Activated CD4-positive, alpha-beta memory T cell treated with anti-CD3 and anti-CD28 coated beads, Interleukin-2, amount 10 ng/mL, durations not matched to agents 7 days and 5 days (primary cell): ENCODE measurements at regions not wholly inside any gene's neighbourhood (a gene's known extent, or its start where the extent isn't known, plus 50 kb on each side); places are given as distances from the start of the nearest gene placed in this dataset.

Source experiments
- CTCF ChIA-PET: fragments of 350-600 bp; sonication (Branson Sonifier 250); formaldehyde crosslinking; loops from one replicate; lab custom pipeline; 2021; ENCODE audit warnings: antibody characterized with exemption, inconsistent platforms; lab: Charles Lee
- POLR2A ChIA-PET: fragments of 350-600 bp; sonication (Branson Sonifier 250); formaldehyde crosslinking; loops from one replicate; lab custom pipeline; 2021; ENCODE audit warnings: antibody characterized with exemption; lab: Charles Lee
- DNase-seq: peaks from one replicate; pipeline ENCODE4 v3.0.0-alpha.2; 2020
- H3K27ac Mint-ChIP-seq: one replicate; pipeline ENCODE4 v1.8.0; 2021; ENCODE audit warnings: mild to moderate bottlenecking, mixed read lengths
- H3K27me3 Mint-ChIP-seq: one replicate; pipeline ENCODE4 v1.8.0; 2021; ENCODE audit warnings: mixed read lengths
- H3K36me3 Mint-ChIP-seq: one replicate; pipeline ENCODE4 v1.8.0; 2021; ENCODE audit warnings: low read depth, mixed read lengths
- H3K4me1 Mint-ChIP-seq: one replicate; pipeline ENCODE4 v1.8.0; 2021; ENCODE audit warnings: mixed read lengths
- H3K4me3 Mint-ChIP-seq: one replicate; pipeline ENCODE4 v1.8.0; 2021; ENCODE audit warnings: mild to moderate bottlenecking, mixed read lengths
- H3K9me3 Mint-ChIP-seq: one replicate; pipeline ENCODE4 v1.8.0; 2021; ENCODE audit warnings: mixed read lengths

GRCh38 chr4:15340902-15341732 is 86.7 kb upstream of the C1QTNF7 start:
- ChIA-PET POLR2A (no interaction called here), CTCF (no interaction called here)
- no peak for DNase-seq
- Mint-ChIP-seq H3K4me3 (no peak overlapping the region), H3K36me3 (no peaks in the 10 kb centered on the region), H3K9me3 (no peaks in the 10 kb centered on the region), H3K27me3 (peaks cover 9% of the 10 kb centered on the region), H3K4me1 (no peaks in the 10 kb centered on the region), H3K27ac (no peak overlapping the region)

- ChIA-PET CTCF (no interaction called here), POLR2A (no interaction called here)
- Mint-ChIP-seq H3K4me3 (no peak overlapping the region), H3K9me3 (no peaks in the 10 kb centered on the region), H3K27ac (no peak overlapping the region), H3K4me1 (no peaks in the 10 kb centered on the region), H3K36me3 (no peaks in the 10 kb centered on the region), H3K27me3 (peaks cover 9% of the 10 kb centered on the region)
- DNase-seq, result no peak
These were observed 86.0 kb upstream of the C1QTNF7 start for GRCh38 chr4:15341733-15342300.

- H3K27me3 Mint-ChIP-seq, result peaks cover 4% of the 10 kb centered on the region
- no peaks in the 10 kb centered on the region for H3K36me3 Mint-ChIP-seq
- POLR2A ChIA-PET, result no interaction called here
- H3K9me3 Mint-ChIP-seq, result no peaks in the 10 kb centered on the region
- no peak overlapping the region for H3K27ac Mint-ChIP-seq
- H3K4me1 Mint-ChIP-seq, result no peaks in the 10 kb centered on the region
- no peak for DNase-seq
- no peak overlapping the region for H3K4me3 Mint-ChIP-seq
- CTCF ChIA-PET, result no interaction called here
These were observed 84.8 kb upstream of the C1QTNF7 start for GRCh38 chr4:15343000-15343399.

- peaks cover 4% of the 10 kb centered on the region for H3K27me3 Mint-ChIP-seq
- H3K4me3 Mint-ChIP-seq, result no peak overlapping the region
- ChIA-PET CTCF (interaction anchor here (1.2 kb wide), 1 partner anchor 53 kb away, joined by 3 read pairs; no protein-coding TSS in a partner anchor), POLR2A (no interaction called here)
- no peaks in the 10 kb centered on the region for H3K36me3 Mint-ChIP-seq
- no peaks in the 10 kb centered on the region for H3K9me3 Mint-ChIP-seq
- H3K27ac Mint-ChIP-seq, result no peak overlapping the region
- no peaks in the 10 kb centered on the region for H3K4me1 Mint-ChIP-seq
- DNase-seq, result no peak
These were observed 84.3 kb upstream of the C1QTNF7 start for GRCh38 chr4:15343581-15343980.

- Mint-ChIP-seq H3K4me3 (no peak overlapping the region), H3K9me3 (no peaks in the 10 kb centered on the region), H3K36me3 (no peaks in the 10 kb centered on the region), H3K4me1 (no peaks in the 10 kb centered on the region), H3K27ac (no peak overlapping the region), H3K27me3 (peaks cover 4% of the 10 kb centered on the region)
- CTCF ChIA-PET, result interaction anchor here (1.2 kb wide), 1 partner anchor 53 kb away, joined by 3 read pairs; no protein-coding TSS in a partner anchor
- POLR2A ChIA-PET, result no interaction called here
- no peak for DNase-seq
These were observed 83.8 kb upstream of the C1QTNF7 start for GRCh38 chr4:15344041-15344440.

- Mint-ChIP-seq H3K9me3 (no peaks in the 10 kb centered on the region), H3K27me3 (peaks cover 5% of the 10 kb centered on the region), H3K36me3 (no peaks in the 10 kb centered on the region), H3K4me1 (peaks cover 6% of the 10 kb centered on the region), H3K27ac (no peak overlapping the region), H3K4me3 (no peak overlapping the region)
- ChIA-PET POLR2A (no interaction called here), CTCF (no interaction called here)
- no peak for DNase-seq
These were observed 82.7 kb upstream of the C1QTNF7 start for GRCh38 chr4:15345134-15345533.

GRCh38 chr4:15348236-15348635 is 79.6 kb upstream of the C1QTNF7 start:
- ChIA-PET CTCF (no interaction called here), POLR2A (no interaction called here)
- no peak overlapping the region for H3K4me3 Mint-ChIP-seq
- no peak for DNase-seq
- no peaks in the 10 kb centered on the region for H3K9me3 Mint-ChIP-seq
- H3K27me3 Mint-ChIP-seq, result peaks cover 5% of the 10 kb centered on the region
- no peaks in the 10 kb centered on the region for H3K36me3 Mint-ChIP-seq
- peaks cover 6% of the 10 kb centered on the region for H3K4me1 Mint-ChIP-seq
- H3K27ac Mint-ChIP-seq, result no peak overlapping the region

- Mint-ChIP-seq H3K27me3 (peaks cover 5% of the 10 kb centered on the region), H3K36me3 (no peaks in the 10 kb centered on the region), H3K27ac (no peak overlapping the region), H3K4me1 (peaks cover 6% of the 10 kb centered on the region), H3K9me3 (no peaks in the 10 kb centered on the region), H3K4me3 (no peak overlapping the region)
- ChIA-PET CTCF (no interaction called here), POLR2A (no interaction called here)
- DNase-seq, result no peak
These were observed 79.1 kb upstream of the C1QTNF7 start for GRCh38 chr4:15348695-15349094.

- Mint-ChIP-seq H3K27ac (no peak overlapping the region), H3K4me3 (no peak overlapping the region), H3K36me3 (no peaks in the 10 kb centered on the region), H3K4me1 (peaks cover 6% of the 10 kb centered on the region), H3K27me3 (peaks cover 5% of the 10 kb centered on the region), H3K9me3 (no peaks in the 10 kb centered on the region)
- CTCF ChIA-PET, result interaction anchor here (0.7 kb wide), 1 partner anchor 46 kb away, joined by 3 read pairs; no protein-coding TSS in a partner anchor
- no peak for DNase-seq
- POLR2A ChIA-PET, result no interaction called here
These were observed 78.3 kb upstream of the C1QTNF7 start for GRCh38 chr4:15349531-15349935.

- Mint-ChIP-seq H3K9me3 (no peaks in the 10 kb centered on the region), H3K4me3 (no peak overlapping the region), H3K27me3 (peaks cover 5% of the 10 kb centered on the region), H3K36me3 (no peaks in the 10 kb centered on the region), H3K27ac (no peak overlapping the region), H3K4me1 (peaks cover 6% of the 10 kb centered on the region)
- DNase-seq, result no peak
- ChIA-PET POLR2A (no interaction called here), CTCF (interaction anchor here (0.7 kb wide), 1 partner anchor 46 kb away, joined by 3 read pairs; no protein-coding TSS in a partner anchor)
These were observed 77.9 kb upstream of the C1QTNF7 start for GRCh38 chr4:15349965-15350364.

- Mint-ChIP-seq H3K9me3 (no peaks in the 10 kb centered on the region), H3K4me3 (no peak overlapping the region), H3K27ac (no peak overlapping the region), H3K4me1 (peaks cover 6% of the 10 kb centered on the region), H3K36me3 (no peaks in the 10 kb centered on the region), H3K27me3 (peaks cover 5% of the 10 kb centered on the region)
- ChIA-PET POLR2A (no interaction called here), CTCF (no interaction called here)
- DNase-seq, result no peak
These were observed 75.3 kb upstream of the C1QTNF7 start for GRCh38 chr4:15352524-15352923.

GRCh38 chr4:15353207-15353606 is 74.6 kb upstream of the C1QTNF7 start:
- POLR2A ChIA-PET, result no interaction called here
- H3K27me3 Mint-ChIP-seq, result peaks cover 8% of the 10 kb centered on the region
- CTCF ChIA-PET, result interaction anchor here (0.6 kb wide), 1 partner anchor 652 kb away, joined by 3 read pairs; no protein-coding TSS in a partner anchor

GRCh38 chr4:15354371-15355297 is 73.2 kb upstream of the C1QTNF7 start:
- Mint-ChIP-seq H3K9me3 (no peaks in the 10 kb centered on the region), H3K36me3 (no peaks in the 10 kb centered on the region), H3K4me1 (peaks cover 2% of the 10 kb centered on the region), H3K27me3 (peaks cover 4% of the 10 kb centered on the region), H3K27ac (no peak overlapping the region), H3K4me3 (no peak overlapping the region)
- ChIA-PET CTCF (interaction anchor here (0.7 kb wide), 1 partner anchor 234 kb away, joined by 3 read pairs; no protein-coding TSS in a partner anchor), POLR2A (no interaction called here)
- DNase-seq, result no peak

More at GRCh38 chr4:15353207-15353606, 74.6 kb upstream of the C1QTNF7 start:
- Mint-ChIP-seq H3K36me3 (no peaks in the 10 kb centered on the region), H3K27ac (no peak overlapping the region), H3K4me1 (peaks cover 6% of the 10 kb centered on the region), H3K9me3 (no peaks in the 10 kb centered on the region), H3K4me3 (no peak overlapping the region)
- no peak for DNase-seq
